GM23248 (cell line): ENCODE measurements at regions not wholly inside any gene's neighbourhood (a gene's known extent, or its start where the extent isn't known, plus 50 kb on each side); places are given as distances from the start of the nearest gene placed in this dataset.
"Not testable (repeated sequence)": the region's sequence is repeated elsewhere in the genome, so short reads cannot be mapped to it uniquely, and the experiment has no call there.

Experiments used
- DNase-seq: peaks from one replicate; pipeline ENCODE4 v3.0.0-alpha.2; 2015
- H2AFZ ChIP-seq: fragments of 200-600 bp; sonication (generic); 2 replicates; pipeline ENCODE4 v1.6.1; 2016; ENCODE audit warnings: antibody characterized with exemption
- H3F3A ChIP-seq: fragments of 200-600 bp; sonication (generic); 2 replicates; pipeline ENCODE4 v1.6.1; 2016; ENCODE audit warnings: mild to moderate bottlenecking, antibody characterized with exemption, mixed run types; ENCODE audit not compliant: insufficient read depth
- H3K27ac ChIP-seq: fragments of 200-600 bp; sonication (generic); 2 replicates; pipeline ENCODE4 v1.5.1; 2016; ENCODE audit warnings: mild to moderate bottlenecking
- H3K27me3 ChIP-seq: fragments of 200-600 bp; sonication (generic); replicated peaks from 2 replicates; pipeline ENCODE4 v1.6.1; 2016; ENCODE audit warnings: mild to moderate bottlenecking; ENCODE audit not compliant: insufficient read depth
- H3K36me3 ChIP-seq: fragments of 200-600 bp; sonication (generic); 2 replicates; pipeline ENCODE4 v1.6.1; 2016; ENCODE audit warnings: low read depth, mild to moderate bottlenecking
- H3K4me1 ChIP-seq: fragments of 200-600 bp; sonication (generic); 2 replicates; pipeline ENCODE4 v1.6.1; 2016; ENCODE audit warnings: mild to moderate bottlenecking; ENCODE audit not compliant: insufficient read depth
- H3K4me2 ChIP-seq: fragments of 200-600 bp; sonication (generic); one replicate; pipeline ENCODE4 v1.6.1; 2016; ENCODE audit warnings: mild to moderate bottlenecking; ENCODE audit not compliant: unreplicated experiment
- H3K4me3 ChIP-seq: fragments of 200-600 bp; sonication (generic); 2 replicates; pipeline ENCODE4 v1.5.1; 2016; ENCODE audit warnings: mild to moderate bottlenecking
- H3K79me2 ChIP-seq: fragments of 200-600 bp; sonication (generic); 2 replicates; pipeline ENCODE4 v1.6.1; 2016; ENCODE audit warnings: mild to moderate bottlenecking; ENCODE audit not compliant: insufficient read depth
- H3K9ac ChIP-seq: fragments of 200-600 bp; sonication (generic); 2 replicates; pipeline ENCODE4 v1.6.1; 2016; ENCODE audit warnings: mild to moderate bottlenecking
- H3K9me2 ChIP-seq: fragments of 200-600 bp; sonication (generic); 2 replicates; pipeline ENCODE4 v1.6.1; 2016; ENCODE audit warnings: mixed run types, mild to moderate bottlenecking, moderate library complexity; ENCODE audit not compliant: insufficient read depth
- H3K9me3 ChIP-seq: fragments of 200-600 bp; sonication (generic); one replicate; pipeline ENCODE4 v1.6.1; 2017; ENCODE audit warnings: low read depth
- H4K20me1 ChIP-seq: fragments of 200-600 bp; sonication (generic); 2 replicates; pipeline ENCODE4 v1.6.0; 2016; ENCODE audit not compliant: insufficient read depth
- EZH2 ChIP-seq: fragments of 200-600 bp; sonication (generic); IDR thresholded peaks from 2 replicates; pipeline ENCODE4 v1.6.1; 2018; ENCODE audit warnings: antibody characterized with exemption, mild to moderate bottlenecking; ENCODE audit not compliant: insufficient read depth, poor library complexity, severe bottlenecking
- EZH2phosphoT487 ChIP-seq: fragments of 200-600 bp; sonication (generic); IDR thresholded peaks from 2 replicates; pipeline ENCODE4 v1.6.1; 2018; ENCODE audit warnings: antibody characterized with exemption, moderate library complexity, mild to moderate bottlenecking, low read depth; ENCODE audit not compliant: insufficient read depth
- WGBS, 2 experiments: methylation state at CpG; one replicate each; pipeline ENCODE4 v1.1.6; 2015 to 2017; ENCODE audit warnings: low lambda C conversion rate in 2 of 2, low coverage in 1 of 2; ENCODE audit errors: missing lambda C conversion rate in 2 of 2; 5-methylcytosine and 5-hydroxymethylcytosine counted together
- in situ Hi-C: fragments of 300-500 bp; cut with MboI; formaldehyde crosslinking; loops from 2 replicates; pipeline ENCODE4 v1.15.0; 2020

DNA sequence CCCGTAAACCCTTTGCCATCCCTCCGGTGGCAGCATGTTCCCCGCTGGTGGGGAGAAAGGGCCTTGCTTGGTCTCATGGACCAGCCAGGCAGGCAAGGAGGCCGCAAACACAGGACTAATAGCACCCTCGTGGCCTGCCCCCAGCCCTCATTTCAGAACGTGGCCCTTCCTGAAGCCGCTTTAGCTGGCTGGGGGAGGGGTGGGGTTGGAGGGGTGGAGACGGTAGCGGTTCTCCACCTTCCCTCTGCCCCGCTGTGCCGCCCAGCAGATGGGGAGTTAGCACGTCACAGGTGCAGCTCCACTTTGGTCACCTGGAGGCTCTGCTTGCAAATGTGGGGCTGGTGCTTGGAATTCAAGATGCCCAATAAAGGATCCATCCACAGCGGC is 59.3 kb upstream of the URI1 start:
- H3K27ac ChIP-seq, result no peak overlapping the region
- H2AFZ ChIP-seq, result no peak overlapping the region
- H3K4me3 ChIP-seq, result no peak overlapping the region
- no peaks in the 10 kb centered on the region for H3K27me3 ChIP-seq
- no peaks in the 10 kb centered on the region for H3K9me3 ChIP-seq
- 69 to 74% methylated on average over 13 of the region's 13 CpGs for WGBS, 2 experiments
- in situ Hi-C loops, result loop anchor here (25.0 kb wide), 1 partner anchor 755 kb away; no protein-coding TSS in a partner anchor
- DNase-seq, result no peak
- no peaks in the 10 kb centered on the region for H3K9me2 ChIP-seq
- no peak overlapping the region for H3K9ac ChIP-seq
- H3K36me3 ChIP-seq, result no peaks in the 10 kb centered on the region
- H3K4me1 ChIP-seq, result peaks cover 8% of the 10 kb centered on the region
- no peaks in the 10 kb centered on the region for H4K20me1 ChIP-seq
- no peak for TF ChIP-seq EZH2
- no peak for TF ChIP-seq EZH2phosphoT487
- H3K4me2 ChIP-seq, result no peak overlapping the region
- no peaks in the 10 kb centered on the region for H3F3A ChIP-seq
- no peaks in the 10 kb centered on the region for H3K79me2 ChIP-seq

- no peak for TF ChIP-seq EZH2
- TF ChIP-seq EZH2phosphoT487, result no peak
- no peak for DNase-seq
- H3K27ac ChIP-seq, result no peak overlapping the region
- no peak overlapping the region for H3K4me3 ChIP-seq
- no peaks in the 10 kb centered on the region for H3F3A ChIP-seq
- no peaks in the 10 kb centered on the region for H3K9me2 ChIP-seq
- H4K20me1 ChIP-seq, result no peaks in the 10 kb centered on the region
- in situ Hi-C loops, result loop anchor here (25.0 kb wide), 1 partner anchor 753 kb away; no protein-coding TSS in a partner anchor
- H2AFZ ChIP-seq, result no peak overlapping the region
- H3K9ac ChIP-seq, result no peak overlapping the region
- H3K4me2 ChIP-seq, result no peak overlapping the region
- H3K9me3 ChIP-seq, result no peaks in the 10 kb centered on the region
- peaks cover 8% of the 10 kb centered on the region for H3K4me1 ChIP-seq
- H3K27me3 ChIP-seq, result 0 out of 2 replicates have a peak, but pooled peaks cover 4% of the 10 kb centered on the region
- H3K36me3 ChIP-seq, result no peaks in the 10 kb centered on the region
- no peaks in the 10 kb centered on the region for H3K79me2 ChIP-seq
- 61 to 66% methylated on average over 2 of the region's 2 CpGs for WGBS, 2 experiments
These were observed 58.0 kb upstream of the URI1 start for GRCh38 chr19:29884044-29884443.

DNA sequence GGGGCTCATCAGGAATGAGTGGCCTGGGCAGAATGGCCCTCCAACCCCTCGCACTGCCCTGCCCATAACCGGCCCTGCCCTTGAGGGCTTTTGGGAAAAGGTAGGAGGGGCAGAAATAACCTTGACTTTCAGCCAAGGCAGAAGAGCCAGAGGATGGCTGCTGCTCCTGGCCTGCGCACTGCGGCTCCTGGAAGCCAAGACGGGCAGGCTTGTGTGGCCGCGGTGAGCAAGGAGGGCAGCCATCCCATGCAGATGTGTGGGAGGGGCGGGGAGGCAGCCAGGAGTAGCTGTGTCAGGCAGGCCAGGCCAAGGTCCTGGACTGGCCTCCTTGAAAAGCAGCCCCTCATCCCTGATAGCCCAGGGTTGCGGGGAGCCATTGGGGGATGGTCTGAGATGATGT is 57.6 kb upstream of the URI1 start:
- H2AFZ ChIP-seq, result no peak overlapping the region
- H4K20me1 ChIP-seq, result no peaks in the 10 kb centered on the region
- no peaks in the 10 kb centered on the region for H3K36me3 ChIP-seq
- H3K9me2 ChIP-seq, result no peaks in the 10 kb centered on the region
- no peaks in the 10 kb centered on the region for H3F3A ChIP-seq
- H3K27me3 ChIP-seq, result 0 out of 2 replicates have a peak, but pooled peaks cover 6% of the 10 kb centered on the region
- H3K9ac ChIP-seq, result no peak overlapping the region
- in situ Hi-C loops, result loop anchor here (25.0 kb wide), 1 partner anchor 753 kb away; no protein-coding TSS in a partner anchor
- H3K79me2 ChIP-seq, result no peaks in the 10 kb centered on the region
- no peak for DNase-seq
- H3K4me3 ChIP-seq, result no peak overlapping the region
- H3K27ac ChIP-seq, result no peak overlapping the region
- 81 to 86% methylated on average over 9 of the region's 9 CpGs for WGBS, 2 experiments
- TF ChIP-seq EZH2 (no peak), EZH2phosphoT487 (no peak)
- H3K4me1 ChIP-seq, result peaks cover 8% of the 10 kb centered on the region
- H3K9me3 ChIP-seq, result no peaks in the 10 kb centered on the region
- H3K4me2 ChIP-seq, result no peak overlapping the region

DNA sequence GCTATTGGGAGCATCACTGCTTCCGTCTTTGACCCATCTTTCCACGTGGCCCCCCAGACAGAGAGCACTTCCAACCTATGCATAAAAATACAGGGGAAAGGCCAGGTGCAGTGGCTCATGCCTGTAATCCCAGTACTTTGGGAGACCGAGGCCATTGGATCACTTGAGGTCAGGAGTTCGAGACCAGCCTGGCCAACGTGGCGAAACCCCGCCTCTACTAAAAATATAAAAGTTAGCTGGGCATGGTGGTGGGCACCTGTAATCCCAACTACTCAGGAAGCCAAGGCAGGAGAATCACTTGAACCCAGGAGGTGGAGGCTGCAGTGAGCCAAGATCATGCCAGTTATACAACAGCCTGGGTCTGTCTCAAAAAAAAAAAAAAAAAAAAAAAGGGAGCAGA is 55.9 kb upstream of the URI1 start:
- not testable (repeated sequence) for DNase-seq, H3K9me2 ChIP-seq, H4K20me1 ChIP-seq, H3K27ac ChIP-seq, H3F3A ChIP-seq, H3K9me3 ChIP-seq, H3K4me2 ChIP-seq, H3K27me3 ChIP-seq, H3K9ac ChIP-seq, H3K36me3 ChIP-seq, H2AFZ ChIP-seq, H3K4me3 ChIP-seq, H3K4me1 ChIP-seq, H3K79me2 ChIP-seq
- in situ Hi-C loops, result loop anchor here (25.0 kb wide), 1 partner anchor 751 kb away; no protein-coding TSS in a partner anchor
- 55 to 65% methylated on average over 7 of the region's 7 CpGs for WGBS, 2 experiments

DNA sequence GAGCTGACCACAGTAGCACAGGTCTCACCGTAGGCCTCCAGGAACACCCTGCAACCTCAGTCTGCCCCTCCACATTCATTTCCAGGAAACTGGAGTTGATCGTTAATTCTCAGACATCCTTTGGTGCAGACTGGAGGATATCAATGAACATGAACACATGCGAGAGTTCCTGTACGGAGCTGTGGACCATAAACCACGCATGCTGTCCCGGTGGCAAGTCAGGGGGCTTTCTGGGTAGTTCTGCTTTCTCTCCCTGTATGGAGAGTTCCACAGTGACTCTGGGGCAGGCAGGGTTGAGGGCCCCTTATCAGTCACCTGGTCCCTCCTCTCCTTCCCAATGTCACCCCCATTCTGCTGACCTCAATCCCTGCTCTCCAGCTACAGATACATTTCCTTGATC is 55.5 kb upstream of the URI1 start:
- H4K20me1 ChIP-seq, result no peaks in the 10 kb centered on the region
- no peak for TF ChIP-seq EZH2phosphoT487
- TF ChIP-seq EZH2, result no peak
- peaks cover 3% of the 10 kb centered on the region; the same call in 1 of the 2 replicates for H3K4me1 ChIP-seq
- no peak overlapping the region for H3K4me2 ChIP-seq
- in situ Hi-C loops, result loop anchor here (25.0 kb wide), 1 partner anchor 751 kb away; no protein-coding TSS in a partner anchor
- no peaks in the 10 kb centered on the region for H3K9me3 ChIP-seq
- DNase-seq, result no peak
- no peaks in the 10 kb centered on the region for H3K9me2 ChIP-seq
- H3K36me3 ChIP-seq, result no peaks in the 10 kb centered on the region
- H3K27ac ChIP-seq, result no peak overlapping the region
- H2AFZ ChIP-seq, result no peak overlapping the region
- no peak overlapping the region for H3K9ac ChIP-seq
- no peaks in the 10 kb centered on the region for H3K79me2 ChIP-seq
- 0 out of 2 replicates have a peak, but pooled peaks cover 6% of the 10 kb centered on the region for H3K27me3 ChIP-seq
- WGBS, 2 experiments, result 68 to 73% methylated on average over 6 of the region's 6 CpGs
- no peaks in the 10 kb centered on the region for H3F3A ChIP-seq
- no peak overlapping the region for H3K4me3 ChIP-seq
